Body of pancreas (tissue), 4 donors: ENCODE measurements at regions not wholly inside any gene's neighbourhood (a gene's known extent, or its start where the extent isn't known, plus 50 kb on each side); places are given as distances from the start of the nearest gene placed in this dataset.

Experiments used
- CTCF ChIP-seq, 7 experiments: fragments of 450-650 bp in 4 of 7; fragments of 200-600 bp in 3 of 7; sonication (generic) in 3 of 7; IDR thresholded peaks; one replicate each; pipeline ENCODE4 v1.5.1; 2016 to 2019; ENCODE audit warnings: antibody characterized with exemption in 7 of 7
- POLR2A ChIP-seq, 3 donors: fragments of 450-650 bp; IDR thresholded peaks; one replicate each; pipeline ENCODE4 v1.6.1; 2016; ENCODE audit warnings: antibody characterized with exemption in 3 of 3, mild to moderate bottlenecking in 2 of 3

GRCh38 chr12:85441025-85441424, 161.0 kb downstream of the ALX1 start:
- no peak for TF ChIP-seq CTCF (IDR thresholded peaks at IDR 0.05)
- TF ChIP-seq POLR2A (IDR thresholded peaks at IDR 0.05), result no peak
